GM20000 (cell line): ENCODE measurements at regions not wholly inside any gene's neighbourhood (a gene's known extent, or its start where the extent isn't known, plus 50 kb on each side); places are given as distances from the start of the nearest gene placed in this dataset.

Source experiments
- DNase-seq: peaks from one replicate; pipeline ENCODE4 v3.0.0; 2012; ENCODE audit warnings: low spot score
- TF ChIP-seq, protein P1 (sequence below): IDR thresholded peaks from 2 replicates; pipeline ENCODE4 v1.5.1; 2012; ENCODE audit warnings: mild to moderate bottlenecking, control low read depth; ENCODE audit errors: extremely low read depth, missing control alignments

DNA sequence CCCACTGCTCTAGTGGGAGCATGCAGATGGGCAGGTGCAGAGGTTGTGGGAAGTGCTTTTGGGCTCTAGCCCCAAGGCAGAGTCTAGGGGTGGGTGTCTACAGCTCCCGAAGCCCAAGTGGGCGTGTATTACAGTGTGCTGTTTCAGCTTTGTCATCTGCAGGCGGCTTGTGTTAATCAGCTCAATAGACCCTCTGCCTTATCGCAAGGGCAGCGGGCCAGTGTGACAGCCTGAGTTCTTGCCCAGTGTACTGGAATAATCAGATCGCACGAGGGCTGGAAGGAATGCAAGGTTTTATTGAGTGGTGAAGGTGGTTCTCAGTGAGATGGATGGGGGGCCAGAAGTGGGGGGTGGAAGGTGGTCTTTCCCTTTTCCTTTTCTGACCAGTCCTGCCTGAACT, 529.4 kb upstream of the AMOT start:
- TF ChIP-seq, protein P1, sequence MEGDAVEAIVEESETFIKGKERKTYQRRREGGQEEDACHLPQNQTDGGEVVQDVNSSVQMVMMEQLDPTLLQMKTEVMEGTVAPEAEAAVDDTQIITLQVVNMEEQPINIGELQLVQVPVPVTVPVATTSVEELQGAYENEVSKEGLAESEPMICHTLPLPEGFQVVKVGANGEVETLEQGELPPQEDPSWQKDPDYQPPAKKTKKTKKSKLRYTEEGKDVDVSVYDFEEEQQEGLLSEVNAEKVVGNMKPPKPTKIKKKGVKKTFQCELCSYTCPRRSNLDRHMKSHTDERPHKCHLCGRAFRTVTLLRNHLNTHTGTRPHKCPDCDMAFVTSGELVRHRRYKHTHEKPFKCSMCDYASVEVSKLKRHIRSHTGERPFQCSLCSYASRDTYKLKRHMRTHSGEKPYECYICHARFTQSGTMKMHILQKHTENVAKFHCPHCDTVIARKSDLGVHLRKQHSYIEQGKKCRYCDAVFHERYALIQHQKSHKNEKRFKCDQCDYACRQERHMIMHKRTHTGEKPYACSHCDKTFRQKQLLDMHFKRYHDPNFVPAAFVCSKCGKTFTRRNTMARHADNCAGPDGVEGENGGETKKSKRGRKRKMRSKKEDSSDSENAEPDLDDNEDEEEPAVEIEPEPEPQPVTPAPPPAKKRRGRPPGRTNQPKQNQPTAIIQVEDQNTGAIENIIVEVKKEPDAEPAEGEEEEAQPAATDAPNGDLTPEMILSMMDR: no peak
- DNase-seq: no peak

DNA sequence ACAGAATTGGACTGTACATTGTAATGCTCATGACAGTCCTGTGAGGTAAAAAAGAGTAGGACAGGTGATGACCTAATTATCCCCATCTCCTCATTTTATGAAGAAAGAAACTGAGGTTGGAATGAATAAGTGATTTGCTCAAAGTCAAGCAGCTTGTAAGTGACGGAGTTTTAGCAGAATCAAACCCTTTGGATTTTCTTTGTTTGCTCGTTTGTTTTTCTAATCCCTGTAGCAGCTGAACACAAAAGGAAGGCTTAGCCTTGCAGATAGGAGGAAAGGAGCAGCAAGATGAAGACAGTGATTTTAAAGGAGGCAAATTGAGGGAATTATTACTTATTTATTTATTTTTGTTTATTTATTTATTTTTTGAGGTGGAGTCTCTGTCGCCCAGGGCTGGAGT, 528.4 kb upstream of the AMOT start:
- TF ChIP-seq, protein P1: no peak
- no peak for DNase-seq

DNA sequence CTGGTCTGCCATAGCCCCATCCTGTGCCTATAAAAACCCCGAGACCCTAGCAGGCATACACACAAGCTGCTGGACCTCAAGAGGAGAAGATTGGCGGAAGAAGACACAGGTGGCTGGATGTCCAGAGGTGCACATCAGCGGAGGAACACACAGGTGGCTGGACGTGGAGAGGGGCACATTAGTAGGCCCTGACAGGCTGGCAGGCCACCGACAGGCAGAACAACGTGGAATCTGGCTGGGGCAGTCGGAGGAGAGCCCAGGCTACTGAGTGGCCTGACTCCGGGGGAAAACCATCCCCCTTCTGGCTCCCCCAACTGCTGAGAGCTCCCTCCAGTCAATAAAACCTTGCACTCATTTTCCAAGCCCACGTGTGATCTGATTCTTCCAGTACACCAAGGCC, 512.5 kb upstream of the AMOT start:
- TF ChIP-seq, protein P1: no peak
- no peak for DNase-seq

DNA sequence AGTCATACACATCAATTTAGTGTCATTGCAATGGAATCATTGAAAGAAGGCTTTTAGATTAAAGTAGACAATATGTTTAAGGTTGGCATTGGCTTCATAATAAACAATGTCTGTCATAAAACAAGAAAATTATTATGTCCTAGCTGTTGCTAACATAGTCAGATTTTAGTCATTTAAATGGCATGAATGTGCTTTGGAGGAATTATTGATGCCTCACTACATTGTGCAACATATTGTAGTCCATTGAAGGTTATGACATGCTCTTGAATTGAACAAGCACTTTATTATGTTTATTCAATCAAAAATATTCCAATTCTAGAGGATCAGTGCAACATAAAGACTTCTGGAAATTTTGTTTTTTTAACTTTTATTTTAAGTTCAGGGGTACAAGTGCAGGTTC, 489.8 kb upstream of the AMOT start:
- no peak for DNase-seq
- TF ChIP-seq, protein P1: no peak

DNA sequence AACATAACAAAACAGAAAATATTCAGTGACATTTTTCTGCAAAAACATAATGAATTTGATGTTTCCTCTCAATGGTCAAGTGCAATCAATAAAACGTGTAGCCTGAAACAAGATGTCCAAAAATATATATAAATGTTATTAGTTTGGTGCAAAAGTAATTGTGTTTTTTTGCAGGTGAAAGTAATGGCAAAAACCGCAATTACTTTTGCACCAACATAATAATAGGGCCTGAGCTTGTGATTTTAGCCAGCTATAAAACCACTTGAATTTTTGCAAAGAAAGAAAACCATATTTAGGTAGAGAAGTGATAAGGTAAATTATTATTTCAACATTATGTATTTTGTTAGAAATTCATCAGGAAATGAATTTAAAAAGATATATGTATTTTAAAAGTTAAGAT, 475.3 kb upstream of the AMOT start:
- TF ChIP-seq, protein P1: no peak
- DNase-seq: no peak

DNA sequence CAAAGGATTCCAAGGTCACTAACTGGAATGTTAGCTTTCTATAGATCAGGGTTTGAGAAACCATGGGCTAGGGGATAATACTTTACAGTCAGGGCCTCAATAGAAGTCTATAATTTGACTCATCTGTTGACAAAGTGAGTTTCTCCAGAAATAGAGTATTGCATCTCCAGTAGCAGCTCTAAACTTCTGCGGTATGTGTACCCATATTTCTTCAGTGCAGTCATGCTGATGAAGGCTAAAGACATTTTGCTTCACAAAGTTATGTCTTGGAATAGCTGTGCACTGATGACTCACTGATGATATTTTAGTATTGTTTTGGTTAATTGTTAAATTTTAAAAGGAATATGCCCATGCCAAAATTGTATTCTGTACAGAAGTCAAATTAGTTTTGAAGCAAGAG, 464.9 kb upstream of the AMOT start:
- DNase-seq: no peak
- TF ChIP-seq, protein P1: no peak

DNA sequence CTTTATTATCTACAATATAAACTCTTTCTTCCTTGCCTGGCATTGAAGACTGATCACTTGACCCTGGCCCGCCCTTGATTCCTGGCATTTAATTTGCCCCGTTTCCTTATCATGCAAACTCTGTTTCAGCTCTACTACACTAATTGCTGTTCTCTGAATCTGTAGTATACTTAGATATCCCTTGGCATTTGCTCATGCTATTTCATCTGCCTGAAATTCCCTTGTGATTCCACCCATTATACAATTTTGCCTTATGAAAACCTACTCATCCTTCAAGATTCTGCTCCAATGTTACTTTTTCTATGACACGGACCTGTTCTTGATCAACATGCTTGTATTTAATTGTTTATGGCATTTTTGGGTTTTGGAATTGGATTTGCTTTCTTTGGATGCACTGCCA, 459.9 kb upstream of the AMOT start:
- DNase-seq: no peak
- TF ChIP-seq, protein P1: no peak

DNA sequence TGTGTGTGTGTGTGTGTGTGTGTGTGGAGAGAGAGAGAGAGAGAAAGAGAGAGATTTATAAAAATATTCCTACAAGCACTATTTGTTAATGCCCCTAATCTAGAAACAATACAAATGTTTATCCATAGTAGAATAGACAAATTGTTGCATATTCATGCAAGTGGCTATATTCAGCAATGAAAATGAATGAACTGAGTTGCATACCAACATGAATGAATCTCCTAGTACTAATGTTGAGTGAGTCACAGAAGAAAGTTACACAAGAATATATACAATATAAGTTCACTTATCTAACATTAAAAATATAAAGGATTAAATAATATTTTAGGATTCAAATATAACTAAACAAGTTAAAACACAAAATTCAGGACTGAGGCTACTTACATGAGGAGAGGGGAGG, 456.8 kb upstream of the AMOT start:
- TF ChIP-seq, protein P1: no peak
- DNase-seq: no peak
